AG20443 (cell line): ENCODE measurements at regions not wholly inside any gene's neighbourhood (a gene's known extent, or its start where the extent isn't known, plus 50 kb on each side); places are given as distances from the start of the nearest gene placed in this dataset.
"Not testable (repeated sequence)": the region's sequence is repeated elsewhere in the genome, so short reads cannot be mapped to it uniquely, and the experiment has no call there.

Experiments
- DNase-seq: peaks from one replicate; pipeline ENCODE4 v3.0.0; 2012; ENCODE audit warnings: low spot score, mixed read lengths

GRCh38 chr17:82998637-82999036 is 80.8 kb upstream of the METRNL start:
- DNase-seq = no peak

- no peak for DNase-seq
Measured at GRCh38 chr17:83000738-83001137, 78.7 kb upstream of the METRNL start.

- DNase-seq = no peak
Measured at GRCh38 chr17:83002118-83002805, 77.1 kb upstream of the METRNL start.

GRCh38 chr17:83004791-83005380 is 74.5 kb upstream of the METRNL start:
- no peak for DNase-seq

GRCh38 chr17:83005639-83006038 is 73.8 kb upstream of the METRNL start:
- no peak for DNase-seq

GRCh38 chr17:83006515-83007455 is 72.6 kb upstream of the METRNL start:
- DNase-seq = peak; percentile 72

GRCh38 chr17:83007504-83008185 is 71.8 kb upstream of the METRNL start:
- DNase-seq = no peak

GRCh38 chr17:83008186-83008510 is 71.3 kb upstream of the METRNL start:
- DNase-seq = no peak

GRCh38 chr17:83008526-83008925 is 70.9 kb upstream of the METRNL start:
- DNase-seq = no peak

- DNase-seq = no peak
Measured at GRCh38 chr17:83009414-83010205, 69.8 kb upstream of the METRNL start.

- DNase-seq = peak; percentile 78
Measured at GRCh38 chr17:83010206-83011200, 68.9 kb upstream of the METRNL start.

- DNase-seq = not testable (repeated sequence)
Measured at GRCh38 chr17:83011676-83012075, 67.7 kb upstream of the METRNL start.

- DNase-seq = no peak
Measured at GRCh38 chr17:83012200-83012785, 67.1 kb upstream of the METRNL start.

GRCh38 chr17:83012868-83013778 is 66.3 kb upstream of the METRNL start:
- peak; percentile 79 for DNase-seq

- DNase-seq = no peak
Measured at GRCh38 chr17:83013779-83014117, 65.7 kb upstream of the METRNL start.

GRCh38 chr17:83014297-83014696 is 65.1 kb upstream of the METRNL start:
- no peak for DNase-seq

- no peak for DNase-seq
Measured at GRCh38 chr17:83014940-83015910, 64.2 kb upstream of the METRNL start.
